SK-N-SH treated with all-trans-retinoic acid at 6 μM for 48 hours (cell line): ENCODE measurements at regions not wholly inside any gene's neighbourhood (a gene's known extent, or its start where the extent isn't known, plus 50 kb on each side); places are given as distances from the start of the nearest gene placed in this dataset.

ENCODE experiments used
- ATAC-seq: fragments of 200-7000 bp; cut with Tn5 transposase; 3 replicates; pipeline ENCODE4 v1.9.1; 2020; ENCODE audit warnings: mild to moderate bottlenecking, moderate library complexity
- ARNTL ChIP-seq: fragments of 450-650 bp; formaldehyde crosslinking; IDR thresholded peaks from 2 replicates; pipeline ENCODE4 v1.5.0; 2020; ENCODE audit warnings: low read depth, mild to moderate bottlenecking, moderate library complexity, borderline replicate concordance
- BACH2 ChIP-seq: fragments of 250-450 bp; sonication (Bioruptor Pico); IDR thresholded peaks from 2 replicates; pipeline ENCODE4 v1.9.0; 2021; ENCODE audit warnings: mild to moderate bottlenecking, borderline replicate concordance
- CREB5 ChIP-seq: fragments of 250-450 bp; sonication (Bioruptor Pico); IDR thresholded peaks from 2 replicates; pipeline ENCODE4 v1.5.1; 2020; ENCODE audit warnings: low read depth, mild to moderate bottlenecking, moderate library complexity
- CSDC2 ChIP-seq: fragments of 250-450 bp; sonication (Bioruptor Pico); IDR thresholded peaks from 2 replicates; pipeline ENCODE4 v1.5.0; 2020; ENCODE audit warnings: mild to moderate bottlenecking, moderate library complexity
- CSRNP3 ChIP-seq: fragments of 250-450 bp; sonication (Bioruptor Pico); IDR thresholded peaks from 2 replicates; pipeline ENCODE4 v1.5.1; 2021; ENCODE audit warnings: mild to moderate bottlenecking, moderate library complexity
- GLIS3 ChIP-seq: fragments of 250-450 bp; sonication (Bioruptor Pico); IDR thresholded peaks from 2 replicates; pipeline ENCODE4 v1.5.0; 2020; ENCODE audit warnings: mild to moderate bottlenecking, moderate library complexity
- ISL1 ChIP-seq: fragments of 250-450 bp; sonication (Bioruptor Pico); IDR thresholded peaks from 2 replicates; pipeline ENCODE4 v2.1.2; 2022; ENCODE audit warnings: mild to moderate bottlenecking, moderate library complexity
- OSR1 ChIP-seq: fragments of 250-450 bp; sonication (Bioruptor Pico); IDR thresholded peaks from 2 replicates; pipeline ENCODE4 v1.8.0; 2022; ENCODE audit warnings: moderate library complexity, mild to moderate bottlenecking, inconsistent platforms
- PATZ1 ChIP-seq: fragments of 250-450 bp; sonication (Bioruptor Pico); IDR thresholded peaks from 2 replicates; pipeline ENCODE4 v1.8.0; 2020; ENCODE audit warnings: mild to moderate bottlenecking, moderate library complexity, borderline replicate concordance
- POU6F1 ChIP-seq: fragments of 250-450 bp; sonication (Bioruptor Pico); IDR thresholded peaks from 2 replicates; pipeline ENCODE4 v1.8.0; 2021; ENCODE audit warnings: low read depth, mild to moderate bottlenecking, moderate library complexity, borderline replicate concordance
- PPARA ChIP-seq: fragments of 250-450 bp; sonication (Bioruptor Pico); IDR thresholded peaks from 2 replicates; pipeline ENCODE4 v1.5.0; 2020; ENCODE audit warnings: mild to moderate bottlenecking, borderline replicate concordance
- RARB ChIP-seq: fragments of 250-450 bp; sonication (Bioruptor Pico); IDR thresholded peaks from 2 replicates; pipeline ENCODE4 v1.8.0; 2021; ENCODE audit warnings: mild to moderate bottlenecking, moderate library complexity
- SNAI2 ChIP-seq: fragments of 250-450 bp; sonication (Bioruptor Pico); IDR thresholded peaks from 2 replicates; pipeline ENCODE4 v1.5.0; 2020; ENCODE audit warnings: mild to moderate bottlenecking, moderate library complexity
- TCF4 ChIP-seq: fragments of 250-450 bp; sonication (Bioruptor Pico); IDR thresholded peaks from 2 replicates; pipeline ENCODE4 v1.8.0; 2021; ENCODE audit warnings: mild to moderate bottlenecking, moderate library complexity, borderline replicate concordance
- TOX ChIP-seq: fragments of 250-450 bp; sonication (Bioruptor Pico); IDR thresholded peaks from 2 replicates; pipeline ENCODE4 v1.8.0; 2021; ENCODE audit warnings: mild to moderate bottlenecking, moderate library complexity, borderline replicate concordance
- ZC3H10 ChIP-seq: fragments of 250-450 bp; sonication (Bioruptor Pico); IDR thresholded peaks from 2 replicates; pipeline ENCODE4 v1.5.1; 2021; ENCODE audit warnings: mild to moderate bottlenecking, moderate library complexity
- ZFP3 ChIP-seq: fragments of 250-450 bp; sonication (Bioruptor Pico); IDR thresholded peaks from 2 replicates; pipeline ENCODE4 v1.5.0; 2020; ENCODE audit warnings: mild to moderate bottlenecking, moderate library complexity
- ZNF565 ChIP-seq: fragments of 450-650 bp; formaldehyde crosslinking; conservative IDR thresholded peaks from 2 replicates; pipeline ENCODE4 v1.5.0; 2020; ENCODE audit warnings: low read depth, mild to moderate bottlenecking, moderate library complexity
- ZNF70 ChIP-seq: fragments of 450-650 bp; formaldehyde crosslinking; IDR thresholded peaks from 2 replicates; pipeline ENCODE4 v1.5.0; 2020; ENCODE audit warnings: mild to moderate bottlenecking, moderate library complexity
- ZNF8 ChIP-seq: fragments of 450-650 bp; formaldehyde crosslinking; IDR thresholded peaks from 2 replicates; pipeline ENCODE4 v1.5.0; 2020; ENCODE audit warnings: mild to moderate bottlenecking, moderate library complexity

DNA sequence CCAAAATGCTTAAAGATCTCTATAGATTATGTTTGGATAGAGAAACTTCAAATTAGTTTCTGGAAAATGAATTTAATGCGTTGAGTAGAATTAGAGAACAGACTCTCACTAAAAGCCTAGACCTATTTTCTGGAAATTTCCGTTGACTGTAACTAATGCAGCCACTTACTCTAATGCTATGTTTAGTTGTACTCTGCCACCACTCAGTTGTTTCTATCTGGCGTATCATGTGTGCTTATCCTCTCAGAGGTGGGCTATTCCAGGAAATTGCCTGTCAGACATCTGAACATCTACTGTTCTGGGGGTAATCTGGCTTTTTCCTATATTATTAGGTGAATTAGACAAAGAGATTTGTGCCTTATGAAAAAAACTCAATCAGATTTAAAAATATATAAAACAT lies 347.1 kb upstream of the FSTL5 start:
- TF ChIP-seq RARB (CRISPR knock-in tag) (no peak), ZNF8 (CRISPR knock-in tag) (no peak), SNAI2 (CRISPR knock-in tag) (no peak), ZC3H10 (CRISPR knock-in tag) (no peak), POU6F1 (CRISPR knock-in tag) (no peak), OSR1 (CRISPR knock-in tag) (no peak)
- TF ChIP-seq, all 23 proteins: peak for 0
- ATAC-seq, result no peak

GRCh38 chr4:162510115-162510514 lies 346.3 kb upstream of the FSTL5 start:
- no peak for TF ChIP-seq CREB5 (CRISPR knock-in tag)
- no peak for TF ChIP-seq CSRNP3 (CRISPR knock-in tag)
- TF ChIP-seq ARNTL (CRISPR knock-in tag), result no peak
- ATAC-seq, result no peak

- TF ChIP-seq PPARA (CRISPR knock-in tag), result no peak
- no peak for TF ChIP-seq ZNF565
- TF ChIP-seq ZNF8 (CRISPR knock-in tag), result no peak
- TF ChIP-seq CREB5 (CRISPR knock-in tag), result no peak
- no peak for TF ChIP-seq GLIS3
- ATAC-seq, result no peak
These were observed 345.5 kb upstream of the FSTL5 start for GRCh38 chr4:162509333-162509732.

GRCh38 chr4:162506253-162506652 lies 342.5 kb upstream of the FSTL5 start:
- no peak for TF ChIP-seq PPARA (CRISPR knock-in tag)
- TF ChIP-seq, all 23 proteins: peak for 0
- no peak for ATAC-seq

GRCh38 chr4:162503868-162504267 lies 340.1 kb upstream of the FSTL5 start:
- TF ChIP-seq ZNF70 (CRISPR knock-in tag), result no peak
- no peak for TF ChIP-seq CSRNP3 (CRISPR knock-in tag)
- no peak for TF ChIP-seq ZC3H10 (CRISPR knock-in tag)
- TF ChIP-seq BACH2, result no peak
- no peak for TF ChIP-seq CSDC2
- TF ChIP-seq ISL1 (CRISPR knock-in tag), result no peak
- no peak for TF ChIP-seq GLIS3
- no peak for TF ChIP-seq RARB (CRISPR knock-in tag)
- no peak for TF ChIP-seq TOX (CRISPR knock-in tag)
- no peak for TF ChIP-seq ZFP3
- no peak for TF ChIP-seq POU6F1 (CRISPR knock-in tag)
- no peak for TF ChIP-seq PATZ1 (CRISPR knock-in tag)
- no peak for TF ChIP-seq ZNF565
- TF ChIP-seq SNAI2 (CRISPR knock-in tag), result no peak
- no peak for TF ChIP-seq ARNTL (CRISPR knock-in tag)
- TF ChIP-seq TCF4 (CRISPR knock-in tag), result no peak
- no peak for ATAC-seq
